SK-N-SH treated with all-trans-retinoic acid at 6 μM for 48 hours (cell line): ENCODE measurements at regions not wholly inside any gene's neighbourhood (a gene's known extent, or its start where the extent isn't known, plus 50 kb on each side); places are given as distances from the start of the nearest gene placed in this dataset.

Source experiments
- ATAC-seq: fragments of 200-7000 bp; cut with Tn5 transposase; 3 replicates; pipeline ENCODE4 v1.9.1; 2020; ENCODE audit warnings: mild to moderate bottlenecking, moderate library complexity
- ARNTL ChIP-seq: fragments of 450-650 bp; formaldehyde crosslinking; IDR thresholded peaks from 2 replicates; pipeline ENCODE4 v1.5.0; 2020; ENCODE audit warnings: low read depth, mild to moderate bottlenecking, moderate library complexity, borderline replicate concordance
- CSDC2 ChIP-seq: fragments of 250-450 bp; sonication (Bioruptor Pico); IDR thresholded peaks from 2 replicates; pipeline ENCODE4 v1.5.0; 2020; ENCODE audit warnings: mild to moderate bottlenecking, moderate library complexity
- CSRNP3 ChIP-seq: fragments of 250-450 bp; sonication (Bioruptor Pico); IDR thresholded peaks from 2 replicates; pipeline ENCODE4 v1.5.1; 2021; ENCODE audit warnings: mild to moderate bottlenecking, moderate library complexity
- ESRRG ChIP-seq: fragments of 250-450 bp; sonication (Bioruptor Pico); IDR thresholded peaks from 2 replicates; pipeline ENCODE4 v1.6.1; 2021; ENCODE audit warnings: mild to moderate bottlenecking
- GLIS3 ChIP-seq: fragments of 250-450 bp; sonication (Bioruptor Pico); IDR thresholded peaks from 2 replicates; pipeline ENCODE4 v1.5.0; 2020; ENCODE audit warnings: mild to moderate bottlenecking, moderate library complexity
- ISL1 ChIP-seq: fragments of 250-450 bp; sonication (Bioruptor Pico); IDR thresholded peaks from 2 replicates; pipeline ENCODE4 v2.1.2; 2022; ENCODE audit warnings: mild to moderate bottlenecking, moderate library complexity
- OSR1 ChIP-seq: fragments of 250-450 bp; sonication (Bioruptor Pico); IDR thresholded peaks from 2 replicates; pipeline ENCODE4 v1.8.0; 2022; ENCODE audit warnings: moderate library complexity, mild to moderate bottlenecking, inconsistent platforms
- PATZ1 ChIP-seq: fragments of 250-450 bp; sonication (Bioruptor Pico); IDR thresholded peaks from 2 replicates; pipeline ENCODE4 v1.8.0; 2020; ENCODE audit warnings: mild to moderate bottlenecking, moderate library complexity, borderline replicate concordance
- POU6F1 ChIP-seq: fragments of 250-450 bp; sonication (Bioruptor Pico); IDR thresholded peaks from 2 replicates; pipeline ENCODE4 v1.8.0; 2021; ENCODE audit warnings: low read depth, mild to moderate bottlenecking, moderate library complexity, borderline replicate concordance
- PPARA ChIP-seq: fragments of 250-450 bp; sonication (Bioruptor Pico); IDR thresholded peaks from 2 replicates; pipeline ENCODE4 v1.5.0; 2020; ENCODE audit warnings: mild to moderate bottlenecking, borderline replicate concordance
- RARB ChIP-seq: fragments of 250-450 bp; sonication (Bioruptor Pico); IDR thresholded peaks from 2 replicates; pipeline ENCODE4 v1.8.0; 2021; ENCODE audit warnings: mild to moderate bottlenecking, moderate library complexity
- SNAI2 ChIP-seq: fragments of 250-450 bp; sonication (Bioruptor Pico); IDR thresholded peaks from 2 replicates; pipeline ENCODE4 v1.5.0; 2020; ENCODE audit warnings: mild to moderate bottlenecking, moderate library complexity
- TCF4 ChIP-seq: fragments of 250-450 bp; sonication (Bioruptor Pico); IDR thresholded peaks from 2 replicates; pipeline ENCODE4 v1.8.0; 2021; ENCODE audit warnings: mild to moderate bottlenecking, moderate library complexity, borderline replicate concordance
- TOX ChIP-seq: fragments of 250-450 bp; sonication (Bioruptor Pico); IDR thresholded peaks from 2 replicates; pipeline ENCODE4 v1.8.0; 2021; ENCODE audit warnings: mild to moderate bottlenecking, moderate library complexity, borderline replicate concordance
- TSHZ2 ChIP-seq: fragments of 250-450 bp; sonication (Bioruptor Pico); IDR thresholded peaks from 2 replicates; pipeline ENCODE4 v1.5.0; 2020; ENCODE audit warnings: mild to moderate bottlenecking, moderate library complexity
- ZC3H10 ChIP-seq: fragments of 250-450 bp; sonication (Bioruptor Pico); IDR thresholded peaks from 2 replicates; pipeline ENCODE4 v1.5.1; 2021; ENCODE audit warnings: mild to moderate bottlenecking, moderate library complexity
- ZFP3 ChIP-seq: fragments of 250-450 bp; sonication (Bioruptor Pico); IDR thresholded peaks from 2 replicates; pipeline ENCODE4 v1.5.0; 2020; ENCODE audit warnings: mild to moderate bottlenecking, moderate library complexity
- ZFP30 ChIP-seq: fragments of 450-650 bp; formaldehyde crosslinking; IDR thresholded peaks from 2 replicates; pipeline ENCODE4 v1.5.0; 2022; ENCODE audit warnings: mild to moderate bottlenecking, moderate library complexity
- ZNF565 ChIP-seq: fragments of 450-650 bp; formaldehyde crosslinking; conservative IDR thresholded peaks from 2 replicates; pipeline ENCODE4 v1.5.0; 2020; ENCODE audit warnings: low read depth, mild to moderate bottlenecking, moderate library complexity
- ZNF70 ChIP-seq: fragments of 450-650 bp; formaldehyde crosslinking; IDR thresholded peaks from 2 replicates; pipeline ENCODE4 v1.5.0; 2020; ENCODE audit warnings: mild to moderate bottlenecking, moderate library complexity
- ZNF8 ChIP-seq: fragments of 450-650 bp; formaldehyde crosslinking; IDR thresholded peaks from 2 replicates; pipeline ENCODE4 v1.5.0; 2020; ENCODE audit warnings: mild to moderate bottlenecking, moderate library complexity

GRCh38 chr6:139657119-139657518, 282.7 kb upstream of the CITED2 start:
- TF ChIP-seq SNAI2 (CRISPR knock-in tag) (no peak), ZC3H10 (no peak), RARB (CRISPR knock-in tag) (no peak), POU6F1 (CRISPR knock-in tag) (no peak), TSHZ2 (CRISPR knock-in tag) (no peak), ESRRG (no peak), TCF4 (CRISPR knock-in tag) (no peak), ISL1 (CRISPR knock-in tag) (no peak), ZFP30 (no peak), ARNTL (CRISPR knock-in tag) (no peak), ZFP3 (CRISPR knock-in tag) (no peak), GLIS3 (CRISPR knock-in tag) (no peak), PATZ1 (CRISPR knock-in tag) (no peak)
- no peak for ATAC-seq

- no peak for TF ChIP-seq TSHZ2 (CRISPR knock-in tag)
- TF ChIP-seq ISL1 (CRISPR knock-in tag) = no peak
- TF ChIP-seq ZNF8 (CRISPR knock-in tag) = no peak
- TF ChIP-seq GLIS3 (CRISPR knock-in tag) = no peak
- ATAC-seq = no peak
Measured at GRCh38 chr6:139655783-139656705, 281.6 kb upstream of the CITED2 start.

GRCh38 chr6:139654888-139655782, 280.7 kb upstream of the CITED2 start:
- ATAC-seq = no peak
- TF ChIP-seq ZNF565 (CRISPR knock-in tag) = no peak
- TF ChIP-seq ZNF8 (CRISPR knock-in tag) = no peak
- TF ChIP-seq ZNF70 (CRISPR knock-in tag) = no peak
- no peak for TF ChIP-seq CSDC2 (CRISPR knock-in tag)
- TF ChIP-seq PPARA = no peak
- TF ChIP-seq ESRRG = no peak
- TF ChIP-seq ZFP3 (CRISPR knock-in tag) = no peak
- TF ChIP-seq OSR1 (CRISPR knock-in tag) = no peak
- no peak for TF ChIP-seq GLIS3 (CRISPR knock-in tag)
- no peak for TF ChIP-seq TSHZ2 (CRISPR knock-in tag)
- TF ChIP-seq RARB (CRISPR knock-in tag) = no peak
- TF ChIP-seq SNAI2 (CRISPR knock-in tag) = no peak
- no peak for TF ChIP-seq TOX (CRISPR knock-in tag)
- no peak for TF ChIP-seq CSRNP3
